HFF-Myc (cell line): ENCODE measurements at regions not wholly inside any gene's neighbourhood (a gene's known extent, or its start where the extent isn't known, plus 50 kb on each side); places are given as distances from the start of the nearest gene placed in this dataset.

Source experiments
- DNase-seq: peaks from one replicate; pipeline ENCODE4 v3.0.0-alpha.2; 2011; ENCODE audit warnings: low read depth; ENCODE audit errors: extremely low read depth
- H3K4me3 ChIP-seq: replicated peaks from 2 replicates; pipeline ENCODE4 v1.5.1; 2011; ENCODE audit warnings: low read depth, mild to moderate bottlenecking, control low read depth, low read length
- CTCF ChIP-seq: IDR thresholded peaks from 2 replicates; pipeline ENCODE4 v1.5.1; 2012; ENCODE audit warnings: mild to moderate bottlenecking, low read depth, low read length, control low read depth; ENCODE audit errors: missing control alignments

GRCh38 chr2:192828175-192828574 is 633.4 kb upstream of the TMEFF2 start:
- no peak for TF ChIP-seq CTCF
- no peak for DNase-seq
- H3K4me3 ChIP-seq: no peak overlapping the region

- no peak for DNase-seq
- H3K4me3 ChIP-seq: no peak overlapping the region
- no peak for TF ChIP-seq CTCF
Measured at GRCh38 chr2:192827735-192828134, 633.0 kb upstream of the TMEFF2 start.

- no peak for DNase-seq
- no peak overlapping the region for H3K4me3 ChIP-seq
- TF ChIP-seq CTCF: no peak
Measured at GRCh38 chr2:192814376-192814775, 619.6 kb upstream of the TMEFF2 start.

- DNase-seq: no peak
- no peak overlapping the region for H3K4me3 ChIP-seq
- no peak for TF ChIP-seq CTCF
Measured at GRCh38 chr2:192813341-192813740, 618.6 kb upstream of the TMEFF2 start.

GRCh38 chr2:192809173-192809572 is 614.4 kb upstream of the TMEFF2 start:
- no peak for DNase-seq
- no peak overlapping the region for H3K4me3 ChIP-seq
- TF ChIP-seq CTCF: no peak

- no peak overlapping the region for H3K4me3 ChIP-seq
- TF ChIP-seq CTCF: no peak
- DNase-seq: no peak
Measured at GRCh38 chr2:192783643-192784042, 588.9 kb upstream of the TMEFF2 start.

- no peak for TF ChIP-seq CTCF
- DNase-seq: no peak
Measured at GRCh38 chr2:192775459-192776262, 580.9 kb upstream of the TMEFF2 start.

More at GRCh38 chr2:192775459-192776262, 580.9 kb upstream of the TMEFF2 start:
- H3K4me3 ChIP-seq: no peak overlapping the region
